OCI-LY1 (cell line): ENCODE measurements at regions not wholly inside any gene's neighbourhood (a gene's known extent, or its start where the extent isn't known, plus 50 kb on each side); places are given as distances from the start of the nearest gene placed in this dataset.

Source experiments
- EZH2 ChIP-seq: fragments of 200-600 bp; sonication (generic), shearing (Covaris generic); IDR thresholded peaks from 2 replicates; pipeline ENCODE4 v1.8.0; 2017; ENCODE audit warnings: borderline replicate concordance, mixed run types, mild to moderate bottlenecking, antibody characterized with exemption, low read length, moderate library complexity, mixed read lengths
- TF ChIP-seq, protein P1 (sequence below): fragments of 200-600 bp; sonication (generic), shearing (Covaris generic); IDR thresholded peaks from 2 replicates; pipeline ENCODE4 v1.5.1; 2017; ENCODE audit warnings: mild to moderate bottlenecking, antibody characterized with exemption, low read length, moderate library complexity, mixed read lengths

DNA sequence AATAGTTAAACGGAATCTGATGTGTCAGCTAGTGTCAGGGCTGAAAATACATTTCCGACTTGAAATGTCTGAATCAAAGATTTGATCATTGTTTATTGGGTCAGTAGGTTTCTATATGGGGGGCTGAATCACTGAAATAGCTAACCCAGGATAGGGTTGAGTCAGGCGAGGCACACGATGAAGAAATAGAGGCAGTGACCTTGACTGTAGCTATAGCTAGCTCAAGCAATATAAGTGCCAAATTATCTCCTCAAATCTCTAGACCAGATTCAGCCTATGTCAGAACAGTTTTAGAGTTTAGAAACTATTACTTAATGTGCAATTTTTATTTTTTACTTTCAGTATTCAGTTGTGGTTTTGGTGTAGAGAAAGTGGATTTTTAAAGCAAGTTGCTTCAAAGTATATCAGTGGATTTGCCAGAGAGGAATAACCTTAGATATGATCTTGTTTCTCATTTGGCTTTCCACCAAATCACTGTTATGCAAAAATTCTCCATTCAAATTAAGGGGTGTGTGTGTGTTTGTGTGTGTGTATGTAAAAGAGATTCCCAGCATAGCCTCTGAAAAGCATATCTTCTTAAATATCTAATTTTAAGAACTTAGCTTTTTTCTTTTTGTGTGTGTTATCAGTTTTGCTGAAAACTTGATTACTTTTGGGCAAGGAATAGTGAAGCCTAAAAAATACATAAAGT is 100.3 kb upstream of the RPL34 start:
- TF ChIP-seq, protein P1, sequence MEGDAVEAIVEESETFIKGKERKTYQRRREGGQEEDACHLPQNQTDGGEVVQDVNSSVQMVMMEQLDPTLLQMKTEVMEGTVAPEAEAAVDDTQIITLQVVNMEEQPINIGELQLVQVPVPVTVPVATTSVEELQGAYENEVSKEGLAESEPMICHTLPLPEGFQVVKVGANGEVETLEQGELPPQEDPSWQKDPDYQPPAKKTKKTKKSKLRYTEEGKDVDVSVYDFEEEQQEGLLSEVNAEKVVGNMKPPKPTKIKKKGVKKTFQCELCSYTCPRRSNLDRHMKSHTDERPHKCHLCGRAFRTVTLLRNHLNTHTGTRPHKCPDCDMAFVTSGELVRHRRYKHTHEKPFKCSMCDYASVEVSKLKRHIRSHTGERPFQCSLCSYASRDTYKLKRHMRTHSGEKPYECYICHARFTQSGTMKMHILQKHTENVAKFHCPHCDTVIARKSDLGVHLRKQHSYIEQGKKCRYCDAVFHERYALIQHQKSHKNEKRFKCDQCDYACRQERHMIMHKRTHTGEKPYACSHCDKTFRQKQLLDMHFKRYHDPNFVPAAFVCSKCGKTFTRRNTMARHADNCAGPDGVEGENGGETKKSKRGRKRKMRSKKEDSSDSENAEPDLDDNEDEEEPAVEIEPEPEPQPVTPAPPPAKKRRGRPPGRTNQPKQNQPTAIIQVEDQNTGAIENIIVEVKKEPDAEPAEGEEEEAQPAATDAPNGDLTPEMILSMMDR, result no peak
- TF ChIP-seq EZH2, result no peak
